Spleen (tissue), 11 donors: ENCODE measurements at regions not wholly inside any gene's neighbourhood (a gene's known extent, or its start where the extent isn't known, plus 50 kb on each side); places are given as distances from the start of the nearest gene placed in this dataset.
"Not testable (repeated sequence)": the region's sequence is repeated elsewhere in the genome, so short reads cannot be mapped to it uniquely, and the experiment has no call there.

Source experiments
- DNase-seq: peaks from one replicate; pipeline ENCODE4 v3.0.0-alpha.2; 2020
- H3K27ac ChIP-seq, 8 donors: fragments of 200-600 bp; sonication (generic) in 7 of 8; 1 replicate in 4 of 8; 2 replicates in 4 of 8; pipeline versions ENCODE4 v1.5.0 to v1.8.0; 2016 to 2021; ENCODE audit warnings: inconsistent platforms in 4 of 8, mild to moderate bottlenecking in 4 of 8, moderate library complexity in 1 of 8
- H3K27me3 ChIP-seq, 7 donors: fragments of 200-600 bp; sonication (generic) in 6 of 7; replicated peaks in 1 of 7; 1 replicate in 4 of 7; 2 replicates in 3 of 7; pipeline versions ENCODE4 v1.5.0 to v1.8.0; 2016 to 2021; ENCODE audit warnings: inconsistent platforms in 3 of 7, mild to moderate bottlenecking in 1 of 7
- H3K36me3 ChIP-seq, 6 donors: fragments of 200-600 bp; sonication (generic) in 5 of 6; 1 replicate in 4 of 6; 2 replicates in 2 of 6; pipeline versions ENCODE4 v1.5.0 to v1.8.0; 2016 to 2021; ENCODE audit warnings: inconsistent platforms in 2 of 6
- H3K4me1 ChIP-seq, 6 donors: fragments of 200-600 bp; sonication (generic) in 5 of 6; 1 replicate in 3 of 6; 2 replicates in 3 of 6; pipeline versions ENCODE4 v1.5.0 to v1.8.0; 2016 to 2021; ENCODE audit warnings: inconsistent platforms in 3 of 6
- H3K4me3 ChIP-seq, 8 donors: fragments of 200-600 bp; sonication (generic) in 7 of 8; 1 replicate in 4 of 8; 2 replicates in 4 of 8; pipeline versions ENCODE4 v1.5.0 to v1.8.0; 2016 to 2021; ENCODE audit warnings: inconsistent platforms in 4 of 8, mild to moderate bottlenecking in 4 of 8, moderate library complexity in 2 of 8
- H3K9me3 ChIP-seq, 8 donors: fragments of 200-600 bp; sonication (generic) in 7 of 8; 1 replicate in 4 of 8; 2 replicates in 4 of 8; pipeline versions ENCODE4 v1.5.0 to v1.8.0; 2016 to 2021; ENCODE audit warnings: inconsistent platforms in 4 of 8
- POLR2A ChIP-seq, 3 donors: fragments of 450-650 bp; IDR thresholded peaks; one replicate each; pipeline ENCODE4 v1.5.1; 2017; ENCODE audit warnings: antibody characterized with exemption in 3 of 3, mild to moderate bottlenecking in 1 of 3
- POLR2AphosphoS5 ChIP-seq, 3 donors: sonication (generic); formaldehyde crosslinking; IDR thresholded peaks; one replicate each; pipeline ENCODE4 v1.5.1; 2017; ENCODE audit warnings: antibody characterized with exemption in 3 of 3
- WGBS, 5 donors: extraction: QIAGEN DNeasy Blood & Tissue Kit in 3 of 5; methylation state at CpG; one replicate each; pipeline versions ENCODE4 v1.1.5 to v1.1.7; 2013 to 2018; 5-methylcytosine and 5-hydroxymethylcytosine counted together
- intact Hi-C: fragments of 100-400 bp; cut with DNase I; formaldehyde crosslinking; loops from one replicate; pipeline ENCODE4 v1.15.0; 2023; ENCODE audit warnings: low total_unique reads
- TF ChIP-seq, protein P1 (sequence below), 11 experiments: fragments of 200-600 bp in 7 of 11; fragments of 450-650 bp in 4 of 11; sonication (generic) in 4 of 11; IDR thresholded peaks in 8 of 11; conservative IDR thresholded peaks in 3 of 11; 1 replicate in 7 of 11; 2 replicates in 4 of 11; pipeline versions ENCODE4 v1.4.0 to v1.8.0; 2016 to 2021; ENCODE audit warnings: antibody characterized with exemption in 11 of 11, inconsistent platforms in 4 of 11, mild to moderate bottlenecking in 1 of 11
- donor health status: healthy with polysubstance abuse.
- donor health status: DM: no; HTN: no; CAD: no; lungs with moderate emphysema.
- donor health status: DM: no; HTN: no; CAD: no.
- donor health status: Bipolar disorder and iron deficiency.
- donor health status: healthy.
- donor health status: DM: no; HTN: no; CAD: no.
- donor health status: DM: yes; HTN: yes; CAD: no.

- no peak overlapping the region for H3K27ac ChIP-seq
- intact Hi-C loops: no loop called here
- TF ChIP-seq POLR2AphosphoS5 (IDR thresholded peaks at IDR 0.05): no peak
- no peak for TF ChIP-seq POLR2A (IDR thresholded peaks at IDR 0.05)
- TF ChIP-seq, protein P1, sequence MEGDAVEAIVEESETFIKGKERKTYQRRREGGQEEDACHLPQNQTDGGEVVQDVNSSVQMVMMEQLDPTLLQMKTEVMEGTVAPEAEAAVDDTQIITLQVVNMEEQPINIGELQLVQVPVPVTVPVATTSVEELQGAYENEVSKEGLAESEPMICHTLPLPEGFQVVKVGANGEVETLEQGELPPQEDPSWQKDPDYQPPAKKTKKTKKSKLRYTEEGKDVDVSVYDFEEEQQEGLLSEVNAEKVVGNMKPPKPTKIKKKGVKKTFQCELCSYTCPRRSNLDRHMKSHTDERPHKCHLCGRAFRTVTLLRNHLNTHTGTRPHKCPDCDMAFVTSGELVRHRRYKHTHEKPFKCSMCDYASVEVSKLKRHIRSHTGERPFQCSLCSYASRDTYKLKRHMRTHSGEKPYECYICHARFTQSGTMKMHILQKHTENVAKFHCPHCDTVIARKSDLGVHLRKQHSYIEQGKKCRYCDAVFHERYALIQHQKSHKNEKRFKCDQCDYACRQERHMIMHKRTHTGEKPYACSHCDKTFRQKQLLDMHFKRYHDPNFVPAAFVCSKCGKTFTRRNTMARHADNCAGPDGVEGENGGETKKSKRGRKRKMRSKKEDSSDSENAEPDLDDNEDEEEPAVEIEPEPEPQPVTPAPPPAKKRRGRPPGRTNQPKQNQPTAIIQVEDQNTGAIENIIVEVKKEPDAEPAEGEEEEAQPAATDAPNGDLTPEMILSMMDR (IDR thresholded peaks at IDR 0.05 in 8 of 11, conservative IDR thresholded peaks at IDR 0.05 in 3 of 11): no peak
These were observed 81.8 kb upstream of the CREB5 start for GRCh38 chr7:28330384-28331070.

GRCh38 chr7:28332046-28332445 is 80.3 kb upstream of the CREB5 start:
- H3K36me3 ChIP-seq: no peaks in the 10 kb centered on the region
- intact Hi-C loops: no loop called here

More at GRCh38 chr7:28330384-28331070, 81.8 kb upstream of the CREB5 start:
- H3K4me3 ChIP-seq: peak overlapping the region in 2 of 8 donors; percentile 12 to 39
- H3K36me3 ChIP-seq: no peaks in the 10 kb centered on the region
- H3K4me1 ChIP-seq: peaks cover 0 to 24% (median 15%) of the 10 kb centered on the region in 6 donors
- WGBS, 5 donors: 41 to 45% (median 41%) methylated on average over 4 of the region's 4 CpGs
- no peaks in the 10 kb centered on the region for H3K27me3 ChIP-seq
- DNase-seq: no peak
- peaks cover 0 to 8% (median 0%) of the 10 kb centered on the region in 8 donors for H3K9me3 ChIP-seq

GRCh38 chr7:28333548-28333947 is 78.8 kb upstream of the CREB5 start:
- H3K4me3 ChIP-seq, H3K9me3 ChIP-seq, H3K36me3 ChIP-seq, H3K27ac ChIP-seq, H3K27me3 ChIP-seq, intact Hi-C loops, DNase-seq: not testable (repeated sequence)
- H3K4me1 ChIP-seq: peaks cover 0 to 24% (median 15%) of the 10 kb centered on the region in 6 donors

More at GRCh38 chr7:28332046-28332445, 80.3 kb upstream of the CREB5 start:
- DNase-seq: no peak
- H3K27me3 ChIP-seq: no peaks in the 10 kb centered on the region
- WGBS, 5 donors: 81 to 93% (median 88%) methylated on average over 4 of the region's 4 CpGs
- peaks cover 0 to 8% (median 0%) of the 10 kb centered on the region in 8 donors for H3K9me3 ChIP-seq
- no peak overlapping the region for H3K4me3 ChIP-seq
- peaks cover 0 to 24% (median 15%) of the 10 kb centered on the region in 6 donors for H3K4me1 ChIP-seq
- TF ChIP-seq, protein P1 (IDR thresholded peaks at IDR 0.05 in 8 of 11, conservative IDR thresholded peaks at IDR 0.05 in 3 of 11): no peak
- no peak for TF ChIP-seq POLR2AphosphoS5 (IDR thresholded peaks at IDR 0.05)
- no peak for TF ChIP-seq POLR2A (IDR thresholded peaks at IDR 0.05)
- H3K27ac ChIP-seq: no peak overlapping the region

GRCh38 chr7:28336806-28337205 is 75.5 kb upstream of the CREB5 start:
- 93 to 96% (median 94%) methylated on average over 2 of the region's 2 CpGs for WGBS, 5 donors
- Histone ChIP-seq H3K4me3 (no peak overlapping the region), H3K27me3 (no peaks in the 10 kb centered on the region), H3K4me1 (no peaks in the 10 kb centered on the region), H3K27ac (no peak overlapping the region), H3K36me3 (no peaks in the 10 kb centered on the region), H3K9me3 (peaks cover 0 to 8% (median 0%) of the 10 kb centered on the region in 8 donors)
- DNase-seq: no peak
- TF ChIP-seq POLR2AphosphoS5 (IDR thresholded peaks at IDR 0.05) (no peak), POLR2A (IDR thresholded peaks at IDR 0.05) (no peak)
- TF ChIP-seq, protein P1 (IDR thresholded peaks at IDR 0.05 in 8 of 11, conservative IDR thresholded peaks at IDR 0.05 in 3 of 11): no peak
- intact Hi-C loops: no loop called here
